PC-9 (cell line): ENCODE measurements at regions not wholly inside any gene's neighbourhood (a gene's known extent, or its start where the extent isn't known, plus 50 kb on each side); places are given as distances from the start of the nearest gene placed in this dataset.

Experiments
- BruUV-seq: library from RNA; stranded (reverse); fragments of 400-500 nt; replicated peaks from 2 replicates; lab custom pipeline; 2021; lab: Mats Ljungman, UMichigan
- CTCF ChIA-PET: fragments of 300-600 bp; sonication (Branson Sonifier 250); formaldehyde crosslinking; loops from one replicate; lab custom pipeline; 2022; ENCODE audit warnings: antibody characterized with exemption; lab: Charles Lee
- POLR2A ChIA-PET: fragments of 300-600 bp; sonication (Branson Sonifier 250); formaldehyde crosslinking; loops from one replicate; lab custom pipeline; 2022; ENCODE audit warnings: antibody characterized with exemption; ENCODE audit not compliant: unreplicated experiment; lab: Charles Lee
- DNase-seq, 2 experiments: peaks; one replicate each; pipeline versions ENCODE4 v3.0.0 to v3.0.0-alpha.2; 2015 to 2022; ENCODE audit warnings: mixed read lengths in 1 of 2
- H2AFZ ChIP-seq: fragments of 200-600 bp; sonication (generic); 2 replicates; pipeline ENCODE4 v1.8.1; 2017; ENCODE audit warnings: antibody characterized with exemption
- H3F3A ChIP-seq: fragments of 200-600 bp; sonication (generic); 2 replicates; pipeline ENCODE4 v1.8.1; 2017; ENCODE audit warnings: antibody characterized with exemption, mild to moderate bottlenecking, low read depth; ENCODE audit not compliant: insufficient read depth
- H3K27ac ChIP-seq: fragments of 200-600 bp; sonication (generic); 2 replicates; pipeline ENCODE4 v1.6.1; 2016; ENCODE audit warnings: mixed run types
- H3K27me3 ChIP-seq: fragments of 200-600 bp; sonication (generic); 2 replicates; pipeline ENCODE4 v1.6.1; 2016; ENCODE audit warnings: low read depth, mixed run types; ENCODE audit not compliant: insufficient read depth
- H3K36me3 ChIP-seq: fragments of 200-600 bp; sonication (generic); 2 replicates; pipeline ENCODE4 v1.6.1; 2016; ENCODE audit warnings: low read depth, mixed run types
- H3K4me1 ChIP-seq: fragments of 200-600 bp; sonication (generic); replicated peaks from 2 replicates; pipeline ENCODE4 v1.6.1; 2016; ENCODE audit warnings: mixed run types; ENCODE audit not compliant: insufficient read depth
- H3K4me2 ChIP-seq: fragments of 200-600 bp; sonication (generic); 2 replicates; pipeline ENCODE4 v1.6.1; 2017; ENCODE audit warnings: mixed run types
- H3K4me3 ChIP-seq: fragments of 200-600 bp; sonication (generic); 2 replicates; pipeline ENCODE4 v1.6.1; 2016; ENCODE audit warnings: mixed run types
- H3K79me2 ChIP-seq: fragments of 200-600 bp; sonication (generic); 2 replicates; pipeline ENCODE4 v1.6.1; 2017; ENCODE audit warnings: low read depth, mixed run types
- H3K9me2 ChIP-seq: fragments of 200-600 bp; sonication (generic); 2 replicates; pipeline ENCODE4 v1.8.1; 2017; ENCODE audit warnings: mild to moderate bottlenecking; ENCODE audit not compliant: insufficient read depth
- H3K9me3 ChIP-seq: fragments of 200-600 bp; sonication (generic); 2 replicates; pipeline ENCODE4 v1.8.1; 2016; ENCODE audit warnings: low read depth; ENCODE audit not compliant: insufficient read depth
- H4K20me1 ChIP-seq: fragments of 200-600 bp; sonication (generic); 2 replicates; pipeline ENCODE4 v1.8.1; 2017; ENCODE audit not compliant: insufficient read depth
- EZH2 ChIP-seq: fragments of 200-600 bp; sonication (generic); IDR thresholded peaks from 2 replicates; pipeline ENCODE4 v1.8.0; 2017; ENCODE audit warnings: antibody characterized with exemption, low read depth
- intact Hi-C: fragments of 100-400 bp; cut with micrococcal nuclease; formaldehyde crosslinking; loops from one replicate; pipeline ENCODE4 v1.10.0; 2022; ENCODE audit not compliant: unreplicated experiment
- TF ChIP-seq, protein P1 (sequence below): fragments of 200-600 bp; sonication (generic); conservative IDR thresholded peaks from 2 replicates; pipeline ENCODE4 v1.6.1; 2017; ENCODE audit warnings: mixed run types, antibody characterized with exemption, mild to moderate bottlenecking, moderate library complexity

DNA sequence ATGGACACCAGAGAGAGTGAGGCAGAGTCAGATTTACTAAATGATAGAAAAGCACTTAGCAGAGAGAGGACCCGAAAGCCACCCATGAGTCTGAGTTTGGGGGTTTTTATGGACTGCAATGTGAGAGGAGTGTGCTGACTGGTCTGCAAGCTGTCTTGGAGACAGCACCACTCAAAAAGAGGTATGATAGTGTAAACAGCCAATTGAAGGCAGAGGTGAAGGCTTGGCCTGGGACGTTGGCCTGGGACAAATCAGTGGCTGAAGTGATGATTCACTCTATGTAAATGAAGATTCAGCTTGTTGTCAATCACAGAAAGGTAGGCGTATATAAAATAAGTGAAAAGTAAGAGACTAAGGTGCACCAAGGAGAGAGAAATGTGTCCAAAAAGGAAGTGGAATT, 217.6 kb upstream of the ZFP42 start:
- no TSS peak for BruUV-seq
- CTCF ChIA-PET = no interaction called here
- DNase-seq = no peak
- Histone ChIP-seq H3K79me2 (no peaks in the 10 kb centered on the region), H4K20me1 (no peaks in the 10 kb centered on the region), H3F3A (no peaks in the 10 kb centered on the region), H3K27me3 (no peaks in the 10 kb centered on the region), H3K4me1 (no peaks in the 10 kb centered on the region), H3K9me2 (no peaks in the 10 kb centered on the region), H3K4me2 (no peak overlapping the region), H3K9me3 (no peaks in the 10 kb centered on the region), H3K4me3 (no peak overlapping the region), H2AFZ (no peak overlapping the region), H3K27ac (no peak overlapping the region), H3K36me3 (no peaks in the 10 kb centered on the region)
- POLR2A ChIA-PET = interaction anchor here (0.6 kb wide), 2 partner anchors 36 to 1544 kb away, joined by 3 to 4 read pairs; no protein-coding TSS in a partner anchor
- TF ChIP-seq, protein P1, sequence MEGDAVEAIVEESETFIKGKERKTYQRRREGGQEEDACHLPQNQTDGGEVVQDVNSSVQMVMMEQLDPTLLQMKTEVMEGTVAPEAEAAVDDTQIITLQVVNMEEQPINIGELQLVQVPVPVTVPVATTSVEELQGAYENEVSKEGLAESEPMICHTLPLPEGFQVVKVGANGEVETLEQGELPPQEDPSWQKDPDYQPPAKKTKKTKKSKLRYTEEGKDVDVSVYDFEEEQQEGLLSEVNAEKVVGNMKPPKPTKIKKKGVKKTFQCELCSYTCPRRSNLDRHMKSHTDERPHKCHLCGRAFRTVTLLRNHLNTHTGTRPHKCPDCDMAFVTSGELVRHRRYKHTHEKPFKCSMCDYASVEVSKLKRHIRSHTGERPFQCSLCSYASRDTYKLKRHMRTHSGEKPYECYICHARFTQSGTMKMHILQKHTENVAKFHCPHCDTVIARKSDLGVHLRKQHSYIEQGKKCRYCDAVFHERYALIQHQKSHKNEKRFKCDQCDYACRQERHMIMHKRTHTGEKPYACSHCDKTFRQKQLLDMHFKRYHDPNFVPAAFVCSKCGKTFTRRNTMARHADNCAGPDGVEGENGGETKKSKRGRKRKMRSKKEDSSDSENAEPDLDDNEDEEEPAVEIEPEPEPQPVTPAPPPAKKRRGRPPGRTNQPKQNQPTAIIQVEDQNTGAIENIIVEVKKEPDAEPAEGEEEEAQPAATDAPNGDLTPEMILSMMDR = no peak
- no peak for TF ChIP-seq EZH2
- intact Hi-C loops = no loop called here

DNA sequence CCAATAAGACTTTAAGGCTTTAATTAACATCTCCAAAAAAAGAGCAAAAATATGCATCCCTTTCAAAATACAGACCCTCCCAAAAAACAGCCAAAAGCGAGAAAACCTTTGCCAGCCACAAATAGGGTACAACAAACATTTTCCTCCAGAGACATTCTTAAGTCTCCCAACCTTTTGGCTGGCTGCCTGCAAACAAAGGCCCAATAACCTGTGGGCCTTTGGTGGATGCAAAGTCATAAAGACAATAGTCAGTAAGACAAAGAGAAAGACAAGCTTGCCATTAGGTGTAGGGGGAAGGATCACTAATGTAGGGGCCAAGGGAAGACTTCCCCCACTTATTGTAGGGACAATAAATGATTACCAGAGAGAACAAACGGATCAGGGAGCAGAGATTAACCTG, 215.5 kb upstream of the ZFP42 start:
- H3K27ac ChIP-seq = no peak overlapping the region
- DNase-seq = no peak
- ChIA-PET POLR2A (no interaction called here), CTCF (no interaction called here)
- no peaks in the 10 kb centered on the region; the same call in 1 of the 2 replicates for H3K27me3 ChIP-seq
- no peaks in the 10 kb centered on the region for H3K4me1 ChIP-seq
- no peak for TF ChIP-seq EZH2
- TF ChIP-seq, protein P1 = no peak
- no peaks in the 10 kb centered on the region for H4K20me1 ChIP-seq
- no peak overlapping the region for H3K4me2 ChIP-seq
- intact Hi-C loops = no loop called here
- no peak overlapping the region for H2AFZ ChIP-seq
- no peaks in the 10 kb centered on the region for H3K36me3 ChIP-seq
- H3K79me2 ChIP-seq = no peaks in the 10 kb centered on the region
- BruUV-seq = no TSS peak
- no peaks in the 10 kb centered on the region for H3K9me3 ChIP-seq
- H3K4me3 ChIP-seq = no peak overlapping the region
- H3F3A ChIP-seq = no peaks in the 10 kb centered on the region
- no peaks in the 10 kb centered on the region for H3K9me2 ChIP-seq

DNA sequence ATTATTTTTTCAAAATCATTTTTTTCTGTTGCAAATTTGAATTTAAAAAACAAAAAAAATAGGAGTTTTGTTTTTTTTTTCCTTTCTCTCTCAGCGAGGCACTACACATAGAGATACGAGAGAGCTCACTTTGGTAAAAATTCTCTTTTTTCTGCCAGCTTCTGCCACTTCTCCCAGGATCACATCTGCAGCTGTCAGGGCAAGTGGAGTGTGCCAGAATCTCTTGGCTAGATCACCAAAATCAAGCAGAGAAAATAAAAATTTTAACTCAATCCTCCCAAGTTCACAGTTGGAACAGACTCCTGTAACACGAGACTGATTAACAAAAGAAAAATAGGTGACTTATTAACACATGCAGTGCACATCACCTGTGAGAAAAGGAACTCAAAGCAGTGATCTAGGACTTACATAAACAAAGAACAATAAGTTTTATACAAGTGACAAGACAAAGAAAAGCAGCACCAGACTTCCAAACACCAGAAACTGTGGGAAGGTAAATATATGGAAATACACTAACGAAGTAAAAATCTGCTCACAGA, 213.2 kb upstream of the ZFP42 start:
- intact Hi-C loops = no loop called here
- no peaks in the 10 kb centered on the region; the same call in 1 of the 2 replicates for H3K27me3 ChIP-seq

More for the DNA sequence above, 213.2 kb upstream of the ZFP42 start:
- DNase-seq = no peak
- H3K9me2 ChIP-seq = no peaks in the 10 kb centered on the region
- H3K4me2 ChIP-seq = no peak overlapping the region
- H2AFZ ChIP-seq = no peak overlapping the region; the same call in 1 of the 2 replicates
- CTCF ChIA-PET = no interaction called here
- no peaks in the 10 kb centered on the region for H3K79me2 ChIP-seq
- no peak overlapping the region for H3K27ac ChIP-seq
- BruUV-seq = no TSS peak
- H3K4me3 ChIP-seq = no peak overlapping the region
- H3F3A ChIP-seq = no peaks in the 10 kb centered on the region
- POLR2A ChIA-PET = no interaction called here
- H3K36me3 ChIP-seq = no peaks in the 10 kb centered on the region
- no peaks in the 10 kb centered on the region for H3K9me3 ChIP-seq
- TF ChIP-seq, protein P1 = no peak
- no peak for TF ChIP-seq EZH2
- H4K20me1 ChIP-seq = no peaks in the 10 kb centered on the region
- no peaks in the 10 kb centered on the region for H3K4me1 ChIP-seq
